ENCODE measurements at regions not wholly inside any gene's neighbourhood (a gene's known extent, or its start where the extent isn't known, plus 50 kb on each side); places are given as distances from the start of the nearest gene placed in this dataset.

DNA sequence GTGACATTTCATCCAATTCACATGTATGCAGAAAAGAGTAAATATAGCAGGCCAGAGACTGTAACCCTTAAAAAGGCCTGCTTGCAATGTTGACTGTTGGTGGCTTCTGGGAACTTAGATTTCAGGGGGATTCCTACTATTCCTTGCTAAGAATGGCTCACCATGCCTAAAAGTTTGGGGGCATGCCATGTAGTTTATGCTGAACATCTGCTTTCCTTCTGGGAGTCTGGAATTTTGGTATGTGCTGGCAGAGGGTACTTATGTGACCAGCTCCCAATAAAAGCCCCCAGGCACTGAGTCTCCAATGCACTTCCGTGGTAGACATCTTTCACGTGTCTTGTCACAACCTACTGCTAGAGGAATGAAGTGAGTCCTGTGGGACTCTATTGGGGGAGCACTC, 88.4 kb upstream of the PCDH8 start (continued):
- TF ChIP-seq STAT5B (CRISPR knock-in tag; IDR thresholded peaks at IDR 0.05) (no peak), ZNF586 (CRISPR knock-in tag; conservative IDR thresholded peaks at IDR 0.05) (no peak), SP1 (CRISPR knock-in tag; IDR thresholded peaks at IDR 0.05) (no peak), HNRNPL (IDR thresholded peaks at IDR 0.05; ENCODE audit: low read depth, low read length) (no peak), MAFG (tag; conservative IDR thresholded peaks at IDR 0.05) (no peak), THRAP3 (IDR thresholded peaks at IDR 0.05; ENCODE audit: borderline replicate concordance) (no peak)
- TF ChIP-seq, protein P1, sequence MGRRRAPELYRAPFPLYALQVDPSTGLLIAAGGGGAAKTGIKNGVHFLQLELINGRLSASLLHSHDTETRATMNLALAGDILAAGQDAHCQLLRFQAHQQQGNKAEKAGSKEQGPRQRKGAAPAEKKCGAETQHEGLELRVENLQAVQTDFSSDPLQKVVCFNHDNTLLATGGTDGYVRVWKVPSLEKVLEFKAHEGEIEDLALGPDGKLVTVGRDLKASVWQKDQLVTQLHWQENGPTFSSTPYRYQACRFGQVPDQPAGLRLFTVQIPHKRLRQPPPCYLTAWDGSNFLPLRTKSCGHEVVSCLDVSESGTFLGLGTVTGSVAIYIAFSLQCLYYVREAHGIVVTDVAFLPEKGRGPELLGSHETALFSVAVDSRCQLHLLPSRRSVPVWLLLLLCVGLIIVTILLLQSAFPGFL (CRISPR knock-in tag; IDR thresholded peaks at IDR 0.05) = no peak
- TF ChIP-seq, protein P2, sequence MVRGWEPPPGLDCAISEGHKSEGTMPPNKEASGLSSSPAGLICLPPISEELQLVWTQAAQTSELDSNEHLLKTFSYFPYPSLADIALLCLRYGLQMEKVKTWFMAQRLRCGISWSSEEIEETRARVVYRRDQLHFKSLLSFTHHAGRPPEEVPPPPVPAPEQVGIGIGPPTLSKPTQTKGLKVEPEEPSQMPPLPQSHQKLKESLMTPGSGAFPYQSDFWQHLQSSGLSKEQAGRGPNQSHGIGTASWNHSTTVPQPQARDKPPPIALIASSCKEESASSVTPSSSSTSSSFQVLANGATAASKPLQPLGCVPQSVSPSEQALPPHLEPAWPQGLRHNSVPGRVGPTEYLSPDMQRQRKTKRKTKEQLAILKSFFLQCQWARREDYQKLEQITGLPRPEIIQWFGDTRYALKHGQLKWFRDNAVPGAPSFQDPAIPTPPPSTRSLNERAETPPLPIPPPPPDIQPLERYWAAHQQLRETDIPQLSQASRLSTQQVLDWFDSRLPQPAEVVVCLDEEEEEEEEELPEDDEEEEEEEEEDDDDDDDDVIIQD (CRISPR knock-in tag; IDR thresholded peaks at IDR 0.05) = no peak
- TF ChIP-seq, protein P3, sequence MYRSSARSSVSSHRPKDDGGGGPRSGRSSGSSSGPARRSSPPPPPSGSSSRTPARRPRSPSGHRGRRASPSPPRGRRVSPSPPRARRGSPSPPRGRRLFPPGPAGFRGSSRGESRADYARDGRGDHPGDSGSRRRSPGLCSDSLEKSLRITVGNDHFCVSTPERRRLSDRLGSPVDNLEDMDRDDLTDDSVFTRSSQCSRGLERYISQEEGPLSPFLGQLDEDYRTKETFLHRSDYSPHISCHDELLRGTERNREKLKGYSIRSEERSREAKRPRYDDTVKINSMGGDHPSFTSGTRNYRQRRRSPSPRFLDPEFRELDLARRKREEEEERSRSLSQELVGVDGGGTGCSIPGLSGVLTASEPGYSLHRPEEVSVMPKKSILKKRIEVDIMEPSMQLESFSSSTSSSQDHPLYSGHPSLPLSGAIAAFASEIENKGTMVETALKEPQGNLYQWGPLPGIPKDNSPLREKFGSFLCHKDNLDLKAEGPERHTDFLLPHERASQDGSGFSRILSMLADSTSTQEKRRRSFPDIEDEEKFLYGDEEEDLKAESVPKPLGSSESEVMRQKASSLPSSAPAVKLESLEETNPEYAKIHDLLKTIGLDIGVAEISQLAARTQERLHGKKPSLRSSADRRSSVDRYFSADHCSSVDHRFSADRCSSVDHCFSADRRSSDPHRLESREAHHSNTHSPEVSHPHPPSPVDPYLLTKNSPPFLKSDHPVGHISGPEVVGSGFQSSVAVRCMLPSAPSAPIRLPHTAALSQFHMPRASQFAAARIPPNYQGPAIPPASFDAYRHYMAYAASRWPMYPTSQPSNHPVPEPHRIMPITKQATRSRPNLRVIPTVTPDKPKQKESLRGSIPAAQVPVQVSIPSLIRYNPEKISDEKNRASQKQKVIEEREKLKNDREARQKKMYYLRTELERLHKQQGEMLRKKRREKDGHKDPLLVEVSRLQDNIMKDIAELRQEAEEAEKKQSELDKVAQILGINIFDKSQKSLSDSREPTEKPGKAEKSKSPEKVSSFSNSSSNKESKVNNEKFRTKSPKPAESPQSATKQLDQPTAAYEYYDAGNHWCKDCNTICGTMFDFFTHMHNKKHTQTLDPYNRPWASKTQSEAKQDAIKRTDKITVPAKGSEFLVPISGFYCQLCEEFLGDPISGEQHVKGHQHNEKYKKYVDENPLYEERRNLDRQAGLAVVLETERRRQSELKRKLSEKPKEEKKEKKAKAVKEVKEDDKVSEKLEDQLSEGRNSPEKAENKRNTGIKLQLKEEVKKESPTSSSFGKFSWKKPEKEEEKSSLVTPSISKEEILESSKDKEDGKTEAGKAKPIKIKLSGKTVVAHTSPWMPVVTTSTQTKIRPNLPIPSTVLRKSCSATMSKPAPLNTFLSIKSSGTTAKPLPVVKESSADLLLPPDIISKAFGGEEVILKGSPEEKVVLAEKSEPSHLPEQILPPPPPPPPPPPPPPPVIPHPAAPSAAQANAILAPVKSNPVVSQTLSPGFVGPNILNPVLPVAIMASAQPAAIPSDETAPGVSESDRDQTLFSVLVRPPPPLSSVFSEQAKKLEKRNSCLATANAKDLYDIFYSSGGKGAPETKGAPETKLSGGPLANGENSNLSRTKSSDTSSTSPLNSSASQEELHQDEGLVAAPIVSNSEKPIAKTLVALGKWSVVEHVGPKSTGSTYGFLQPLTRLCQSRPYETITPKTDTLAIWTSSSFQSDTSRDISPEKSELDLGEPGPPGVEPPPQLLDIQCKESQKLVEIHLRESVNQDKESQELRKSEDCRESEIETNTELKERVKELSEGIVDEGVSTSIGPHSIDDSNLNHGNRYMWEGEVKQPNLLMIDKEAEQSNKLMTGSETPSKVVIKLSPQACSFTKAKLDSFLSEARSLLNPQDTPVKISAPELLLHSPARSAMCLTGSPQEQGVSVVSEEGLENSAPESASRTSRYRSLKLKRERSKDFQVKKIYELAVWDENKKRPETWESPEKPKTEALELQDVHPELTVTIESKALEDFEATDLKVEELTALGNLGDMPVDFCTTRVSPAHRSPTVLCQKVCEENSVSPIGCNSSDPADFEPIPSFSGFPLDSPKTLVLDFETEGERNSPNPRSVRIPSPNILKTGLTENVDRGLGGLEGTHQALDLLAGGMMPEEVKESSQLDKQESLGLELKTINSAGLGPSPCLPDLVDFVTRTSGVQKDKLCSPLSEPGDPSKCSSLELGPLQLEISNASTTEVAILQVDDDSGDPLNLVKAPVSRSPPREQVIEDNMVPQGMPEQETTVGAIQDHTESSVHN (IDR thresholded peaks at IDR 0.05; ENCODE audit: borderline replicate concordance in 1 of 2, low read depth in 1 of 2) = no peak
